Hepatocyte (in vitro differentiated cells): ENCODE measurements at regions not wholly inside any gene's neighbourhood (a gene's known extent, or its start where the extent isn't known, plus 50 kb on each side); places are given as distances from the start of the nearest gene placed in this dataset.

Experiments used
- DNase-seq: peaks from one replicate; pipeline ENCODE4 v3.0.0-alpha.2; 2016; ENCODE audit warnings: low spot score
- H2AFZ ChIP-seq: fragments of 200-600 bp; sonication (generic); 2 replicates; pipeline ENCODE4 v1.6.0; 2016; ENCODE audit warnings: antibody characterized with exemption, mild to moderate bottlenecking
- H3K27ac ChIP-seq: fragments of 200-600 bp; sonication (generic); 2 replicates; pipeline ENCODE4 v1.5.1; 2016; ENCODE audit warnings: mild to moderate bottlenecking
- H3K27me3 ChIP-seq: fragments of 200-600 bp; sonication (generic); 2 replicates; pipeline ENCODE4 v1.6.1; 2016
- H3K36me3 ChIP-seq: fragments of 200-600 bp; sonication (generic); replicated peaks from 2 replicates; pipeline ENCODE4 v1.5.1; 2016; ENCODE audit warnings: low read depth; ENCODE audit not compliant: insufficient read depth
- H3K4me1 ChIP-seq: fragments of 200-600 bp; sonication (generic); 2 replicates; pipeline ENCODE4 v1.5.1; 2016; ENCODE audit warnings: mild to moderate bottlenecking, moderate library complexity; ENCODE audit not compliant: insufficient read depth
- H3K4me2 ChIP-seq: fragments of 200-600 bp; sonication (generic); 2 replicates; pipeline ENCODE4 v1.6.0; 2016
- H3K4me3 ChIP-seq: fragments of 200-600 bp; sonication (generic); 2 replicates; pipeline ENCODE4 v1.5.1; 2016; ENCODE audit warnings: mild to moderate bottlenecking
- H3K79me2 ChIP-seq: fragments of 200-600 bp; sonication (generic); 2 replicates; pipeline ENCODE4 v1.6.0; 2017; ENCODE audit warnings: mild to moderate bottlenecking
- H3K9me2 ChIP-seq: fragments of 200-600 bp; sonication (generic); replicated peaks from 2 replicates; pipeline ENCODE4 v1.6.0; 2017; ENCODE audit warnings: mild to moderate bottlenecking; ENCODE audit not compliant: insufficient read depth
- H3K9me3 ChIP-seq: fragments of 200-600 bp; sonication (generic); 2 replicates; pipeline ENCODE4 v1.5.1; 2016; ENCODE audit warnings: low read depth, mild to moderate bottlenecking
- H4K20me1 ChIP-seq: fragments of 200-600 bp; sonication (generic); 2 replicates; pipeline ENCODE4 v1.6.0; 2016; ENCODE audit warnings: mild to moderate bottlenecking; ENCODE audit not compliant: insufficient read depth, poor library complexity, severe bottlenecking
- CTCF ChIP-seq: fragments of 200-600 bp; sonication (generic); IDR thresholded peaks from 2 replicates; pipeline ENCODE4 v1.5.1; 2016; ENCODE audit warnings: antibody characterized with exemption, mild to moderate bottlenecking; ENCODE audit not compliant: poor library complexity
- EZH2 ChIP-seq: fragments of 200-600 bp; sonication (generic); IDR thresholded peaks from 2 replicates; pipeline ENCODE4 v1.6.1; 2016; ENCODE audit warnings: antibody characterized with exemption, mild to moderate bottlenecking, borderline replicate concordance
- EZH2phosphoT487 ChIP-seq: fragments of 200-600 bp; sonication (generic); IDR thresholded peaks from one replicate; pipeline ENCODE4 v1.6.1; 2018; ENCODE audit warnings: antibody characterized with exemption, mild to moderate bottlenecking, low read depth, moderate library complexity; ENCODE audit not compliant: unreplicated experiment, severe bottlenecking
- WGBS: methylation state at CpG from one replicate; pipeline ENCODE4 v1.1.6; 2016; ENCODE audit warnings: low lambda C conversion rate; ENCODE audit errors: missing lambda C conversion rate; 5-methylcytosine and 5-hydroxymethylcytosine counted together

DNA sequence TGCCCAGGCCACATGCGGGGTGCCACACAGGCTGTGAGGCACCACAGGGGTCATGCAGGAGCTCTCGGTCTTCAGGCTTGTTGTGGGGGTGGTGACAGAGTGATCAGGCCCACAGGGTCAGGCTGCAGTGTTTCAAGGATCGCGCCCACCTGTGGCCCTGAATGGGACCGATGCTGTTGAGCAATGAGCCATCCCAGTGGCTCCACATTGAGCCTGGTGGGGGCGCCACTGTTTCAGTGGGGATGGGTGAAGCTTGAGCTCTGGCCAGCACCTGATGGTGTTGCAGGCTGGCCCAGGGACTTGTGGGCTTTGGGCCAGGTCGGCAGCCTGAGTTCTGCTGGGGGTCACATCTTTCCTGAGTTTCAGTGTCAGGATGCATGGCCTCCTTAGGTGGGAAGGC, 230.1 kb downstream of the UBE3A start:
- no peak overlapping the region for H3K4me2 ChIP-seq
- H3K4me1 ChIP-seq, result no peaks in the 10 kb centered on the region
- no peak overlapping the region for H3K27ac ChIP-seq
- DNase-seq, result no peak
- no peaks in the 10 kb centered on the region for H3K9me2 ChIP-seq
- no peak overlapping the region for H2AFZ ChIP-seq
- WGBS, result 89% methylated on average over 7 of the region's 7 CpGs
- H4K20me1 ChIP-seq, result no peaks in the 10 kb centered on the region
- H3K27me3 ChIP-seq, result no peaks in the 10 kb centered on the region
- H3K79me2 ChIP-seq, result no peaks in the 10 kb centered on the region
- H3K4me3 ChIP-seq, result no peak overlapping the region
- no peaks in the 10 kb centered on the region for H3K9me3 ChIP-seq
- TF ChIP-seq EZH2 (no peak), CTCF (no peak), EZH2phosphoT487 (no peak)
- no peaks in the 10 kb centered on the region for H3K36me3 ChIP-seq

GRCh38 chr15:25220834-25221233, 218.0 kb downstream of the UBE3A start:
- Histone ChIP-seq H4K20me1 (no peaks in the 10 kb centered on the region), H3K79me2 (no peaks in the 10 kb centered on the region), H3K4me1 (no peaks in the 10 kb centered on the region), H3K4me3 (no peak overlapping the region), H3K27me3 (no peaks in the 10 kb centered on the region), H3K4me2 (no peak overlapping the region), H3K27ac (no peak overlapping the region), H3K9me2 (no peaks in the 10 kb centered on the region), H3K36me3 (no peaks in the 10 kb centered on the region), H2AFZ (no peak overlapping the region), H3K9me3 (no peaks in the 10 kb centered on the region)
- TF ChIP-seq CTCF, result no peak
- TF ChIP-seq EZH2phosphoT487, result no peak
- TF ChIP-seq EZH2, result no peak
- WGBS, result 81% methylated on average over 5 of the region's 5 CpGs
- no peak for DNase-seq

GRCh38 chr15:25224396-25224795, 214.4 kb downstream of the UBE3A start:
- 93% methylated on average over 5 of the region's 5 CpGs for WGBS
- TF ChIP-seq EZH2 (no peak), EZH2phosphoT487 (no peak), CTCF (no peak)
- Histone ChIP-seq H3K27me3 (no peaks in the 10 kb centered on the region), H3K27ac (no peak overlapping the region), H3K4me3 (no peak overlapping the region), H3K36me3 (no peaks in the 10 kb centered on the region), H4K20me1 (no peaks in the 10 kb centered on the region), H3K9me3 (no peaks in the 10 kb centered on the region), H3K4me1 (no peaks in the 10 kb centered on the region), H3K9me2 (no peaks in the 10 kb centered on the region), H3K79me2 (no peaks in the 10 kb centered on the region), H3K4me2 (no peak overlapping the region), H2AFZ (no peak overlapping the region)
- DNase-seq, result no peak

DNA sequence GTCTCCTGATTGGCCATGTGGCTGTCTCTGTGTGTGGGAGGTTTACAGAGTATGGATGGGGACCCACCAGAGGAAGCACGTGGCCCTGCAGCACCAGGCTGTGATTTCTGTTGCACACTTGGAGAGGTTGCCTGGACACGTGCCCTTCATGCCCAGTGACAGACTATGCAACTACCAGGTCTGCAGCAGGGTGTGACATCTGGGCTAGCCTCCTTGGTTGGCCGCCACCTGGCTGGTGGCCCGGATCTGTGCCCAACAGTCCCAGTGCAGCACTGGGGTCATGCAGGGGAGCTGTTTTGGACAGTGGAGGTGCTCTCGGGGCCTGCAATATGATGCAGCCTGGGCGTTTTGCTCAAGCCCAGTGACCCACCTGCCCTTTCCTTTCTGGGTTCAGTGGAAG, 212.5 kb downstream of the UBE3A start:
- WGBS, result 76% methylated on average over 6 of the region's 6 CpGs

More for the DNA sequence above, 212.5 kb downstream of the UBE3A start:
- H3K4me1 ChIP-seq, result no peaks in the 10 kb centered on the region
- H2AFZ ChIP-seq, result no peak overlapping the region
- no peak overlapping the region for H3K4me2 ChIP-seq
- H3K36me3 ChIP-seq, result no peaks in the 10 kb centered on the region
- no peaks in the 10 kb centered on the region for H3K9me3 ChIP-seq
- no peaks in the 10 kb centered on the region for H3K79me2 ChIP-seq
- H3K4me3 ChIP-seq, result no peak overlapping the region
- H3K27ac ChIP-seq, result no peak overlapping the region
- no peaks in the 10 kb centered on the region for H3K9me2 ChIP-seq
- TF ChIP-seq CTCF, result no peak
- no peak for TF ChIP-seq EZH2phosphoT487
- TF ChIP-seq EZH2, result no peak
- H4K20me1 ChIP-seq, result no peaks in the 10 kb centered on the region
- H3K27me3 ChIP-seq, result no peaks in the 10 kb centered on the region
- no peak for DNase-seq
